H1 (cell line): ENCODE measurements at regions not wholly inside any gene's neighbourhood (a gene's known extent, or its start where the extent isn't known, plus 50 kb on each side); places are given as distances from the start of the nearest gene placed in this dataset.

Source experiments
- CTCF ChIA-PET: fragments of 300-600 bp; sonication (Branson Sonifier 250); formaldehyde crosslinking; loops from one replicate; lab custom pipeline; 2021; ENCODE audit not compliant: partially characterized antibody; lab: Charles Lee
- POLR2A ChIA-PET: fragments of 300-600 bp; sonication (Branson Sonifier 250); formaldehyde crosslinking; loops from one replicate; lab custom pipeline; 2021; ENCODE audit warnings: inconsistent platforms; ENCODE audit not compliant: partially characterized antibody; lab: Charles Lee
- DNase-seq, 2 experiments: peaks; one replicate each; pipeline versions ENCODE4 v3.0.0 to v3.0.0-alpha.2; 2010 to 2022; ENCODE audit warnings: low spot score in 2 of 2, low read depth in 1 of 2, mixed read lengths in 1 of 2
- FAIRE-seq: peaks from 2 replicates; lab custom pipeline; 2011; peaks lifted over from hg19 to GRCh38; lab: Jason Lieb, UNC
- H2AFZ ChIP-seq: 2 replicates; pipeline ENCODE4 v1.8.1; 2012; ENCODE audit warnings: low read length, inconsistent platforms
- H2AK5ac ChIP-seq: 2 replicates; pipeline ENCODE4 v1.6.1; 2013; ENCODE audit warnings: low read depth, low read length
- H2BK120ac ChIP-seq: replicated peaks from 2 replicates; pipeline ENCODE3; 2013; ENCODE audit warnings: low read depth, low read length, inconsistent platforms
- H2BK12ac ChIP-seq: 2 replicates; pipeline ENCODE4 v1.6.1; 2013; ENCODE audit warnings: low read depth, low read length
- H2BK15ac ChIP-seq: 2 replicates; pipeline ENCODE4 v1.6.1; 2013; ENCODE audit warnings: low read length
- H2BK20ac ChIP-seq: 2 replicates; pipeline ENCODE4 v1.6.1; 2013; ENCODE audit warnings: low read length
- H2BK5ac ChIP-seq: 2 replicates; pipeline ENCODE4 v1.6.1; 2013; ENCODE audit warnings: low read depth, low read length
- H3K14ac ChIP-seq: 2 replicates; pipeline ENCODE4 v1.6.1; 2013; ENCODE audit warnings: inconsistent platforms; ENCODE audit not compliant: insufficient read length
- H3K18ac ChIP-seq: 2 replicates; pipeline ENCODE4 v1.6.1; 2013; ENCODE audit warnings: low read length; ENCODE audit errors: extremely low read depth
- H3K23ac ChIP-seq: 2 replicates; pipeline ENCODE4 v1.6.1; 2013; ENCODE audit warnings: inconsistent platforms; ENCODE audit not compliant: insufficient read length
- H3K23me2 ChIP-seq: 2 replicates; pipeline ENCODE4 v1.6.1; 2013; ENCODE audit warnings: low read depth, low read length
- H3K27ac ChIP-seq: 2 replicates; pipeline ENCODE4 v1.6.1; 2011; ENCODE audit warnings: low read depth, low read length, inconsistent platforms
- H3K27me3 ChIP-seq, 4 experiments: replicated peaks in 1 of 4; 1 replicate in 1 of 4; 2 replicates in 3 of 4; pipeline versions ENCODE4 v1.6.1 to v1.8.1; 2011 to 2013; ENCODE audit warnings: low read length in 3 of 4, mild to moderate bottlenecking in 3 of 4, inconsistent platforms in 2 of 4, mixed read lengths in 2 of 4, moderate library complexity in 1 of 4; ENCODE audit not compliant: control insufficient read depth in 3 of 4, insufficient read depth in 3 of 4; ENCODE audit errors: extremely low read depth in 1 of 4
- H3K36me3 ChIP-seq, 4 experiments: 2 replicates each; pipeline versions ENCODE4 v1.6.1 to v1.8.1; 2011 to 2013; ENCODE audit warnings: mild to moderate bottlenecking in 4 of 4, low read length in 3 of 4, moderate library complexity in 2 of 4, control low read depth in 1 of 4, inconsistent platforms in 1 of 4; ENCODE audit not compliant: insufficient read depth in 4 of 4, control insufficient read depth in 2 of 4
- H3K4ac ChIP-seq: replicated peaks from 2 replicates; pipeline ENCODE3; 2013; ENCODE audit warnings: low read length, low read depth, mixed read lengths, inconsistent platforms; ENCODE audit not compliant: insufficient read length
- H3K4me1 ChIP-seq, 4 experiments: replicated peaks in 1 of 4; 1 replicate in 1 of 4; 2 replicates in 3 of 4; pipeline versions ENCODE4 v1.6.1 to v1.8.1; 2011 to 2013; ENCODE audit warnings: low read length in 3 of 4, inconsistent platforms in 2 of 4, mixed read lengths in 1 of 4; ENCODE audit not compliant: insufficient read depth in 4 of 4, control insufficient read depth in 3 of 4
- H3K4me2 ChIP-seq, 2 experiments: 2 replicates each; pipeline versions ENCODE4 v1.6.1 to v1.8.1; 2011 to 2013; ENCODE audit warnings: low read depth in 2 of 2, low read length in 2 of 2, control low read depth in 1 of 2, inconsistent platforms in 1 of 2, mild to moderate bottlenecking in 1 of 2; ENCODE audit not compliant: insufficient read depth in 1 of 2
- H3K4me3 ChIP-seq, 4 experiments: fragments of 200-600, 300-600 bp in 1 of 4; sonication (generic), shearing (Covaris generic), sonication (Bioruptor Twin) in 1 of 4; 2 replicates each; pipeline versions ENCODE4 v1.5.1 to v1.8.1; 2011 to 2016; ENCODE audit warnings: low read length in 4 of 4, low read depth in 3 of 4, control low read depth in 2 of 4, inconsistent platforms in 2 of 4, mild to moderate bottlenecking in 2 of 4, mixed read lengths in 1 of 4, moderate library complexity in 1 of 4; ENCODE audit not compliant: insufficient read depth in 2 of 4; ENCODE audit errors: extremely low read depth in 1 of 4
- H3K56ac ChIP-seq: replicated peaks from 2 replicates; pipeline ENCODE3; 2013; ENCODE audit warnings: low read depth, mild to moderate bottlenecking, mixed read lengths, low read length, inconsistent platforms; ENCODE audit not compliant: insufficient read length
- H3K79me1 ChIP-seq: 2 replicates; pipeline ENCODE4 v1.6.1; 2013; ENCODE audit warnings: low read depth, low read length, control low read depth
- H3K79me2 ChIP-seq, 2 experiments: 2 replicates each; pipeline versions ENCODE4 v1.6.1 to v1.8.1; 2012 to 2013; ENCODE audit warnings: low read length in 2 of 2, mild to moderate bottlenecking in 2 of 2, inconsistent platforms in 1 of 2; ENCODE audit not compliant: insufficient read depth in 2 of 2, control insufficient read depth in 1 of 2
- H3K9ac ChIP-seq, 4 experiments: replicated peaks in 1 of 4; 1 replicate in 1 of 4; 2 replicates in 3 of 4; pipeline versions ENCODE4 v1.6.1 to v1.8.1; 2011 to 2013; ENCODE audit warnings: low read depth in 3 of 4, low read length in 3 of 4, control low read depth in 2 of 4, mild to moderate bottlenecking in 2 of 4, moderate library complexity in 2 of 4, inconsistent platforms in 1 of 4; ENCODE audit errors: extremely low read depth in 1 of 4
- H3K9me3 ChIP-seq, 2 experiments: 2 replicates each; pipeline versions ENCODE4 v1.6.1 to v1.8.1; 2012 to 2013; ENCODE audit warnings: mild to moderate bottlenecking in 2 of 2, moderate library complexity in 2 of 2, control low read depth in 1 of 2, inconsistent platforms in 1 of 2, low read depth in 1 of 2, low read length in 1 of 2, mixed read lengths in 1 of 2; ENCODE audit not compliant: insufficient read depth in 2 of 2
- H4K20me1 ChIP-seq, 2 experiments: replicated peaks in 1 of 2; 2 replicates each; pipeline versions ENCODE3 to v1.8.1; 2011 to 2013; ENCODE audit warnings: inconsistent platforms in 2 of 2, low read length in 2 of 2, mild to moderate bottlenecking in 1 of 2; ENCODE audit not compliant: insufficient read depth in 2 of 2, control insufficient read depth in 1 of 2
- H4K5ac ChIP-seq: 2 replicates; pipeline ENCODE4 v1.6.1; 2013; ENCODE audit warnings: low read length, low read depth, mixed read lengths, inconsistent platforms; ENCODE audit not compliant: insufficient read length
- H4K8ac ChIP-seq: 2 replicates; pipeline ENCODE4 v1.8.0; 2013; ENCODE audit warnings: mild to moderate bottlenecking, moderate library complexity, low read length, inconsistent platforms; ENCODE audit not compliant: insufficient read depth; ENCODE audit errors: extremely low read depth
- H4K91ac ChIP-seq: replicated peaks from 2 replicates; pipeline ENCODE3; 2013; ENCODE audit warnings: low read length, mixed read lengths, inconsistent platforms; ENCODE audit not compliant: insufficient read length
- CHD1 ChIP-seq: IDR thresholded peaks from 2 replicates; pipeline ENCODE4 v1.6.1; 2012; ENCODE audit warnings: low read depth, low read length, improper control_type of control experiment
- CTCF ChIP-seq, 3 experiments: IDR thresholded peaks; 1 replicate in 2 of 3; 2 replicates in 1 of 3; pipeline versions ENCODE4 v1.5.1 to v1.6.1; 2011; ENCODE audit warnings: low read length in 3 of 3, mild to moderate bottlenecking in 3 of 3, inconsistent platforms in 2 of 3, low read depth in 1 of 3, moderate library complexity in 1 of 3; ENCODE audit not compliant: insufficient read depth in 1 of 3; ENCODE audit errors: control extremely low read depth in 1 of 3
- EZH2 ChIP-seq: fragments of 200-600 bp; sonication (generic); IDR thresholded peaks from 2 replicates; pipeline ENCODE4 v1.7.1; 2012; ENCODE audit warnings: low read depth, mild to moderate bottlenecking, moderate library complexity, low read length, inconsistent platforms; ENCODE audit not compliant: severe bottlenecking
- MAX ChIP-seq: IDR thresholded peaks from 2 replicates; pipeline ENCODE4 v1.6.1; 2012; ENCODE audit warnings: inconsistent platforms
- RFX5 ChIP-seq: IDR thresholded peaks from 2 replicates; pipeline ENCODE4 v1.6.1; 2011; ENCODE audit warnings: low read depth, low read length, improper control_type of control experiment, borderline replicate concordance
- SUZ12 ChIP-seq: fragments of 200-600 bp; sonication (generic); IDR thresholded peaks from 2 replicates; pipeline ENCODE4 v1.6.1; 2012; ENCODE audit warnings: mild to moderate bottlenecking, inconsistent platforms, low read length, moderate library complexity, mixed read lengths
- TAF1 ChIP-seq: IDR thresholded peaks from 2 replicates; pipeline ENCODE4 v1.6.1; 2011; ENCODE audit warnings: mild to moderate bottlenecking, low read depth, low read length
- TBP ChIP-seq: IDR thresholded peaks from 2 replicates; pipeline ENCODE4 v1.6.1; 2011; ENCODE audit warnings: low read depth, low read length, improper control_type of control experiment
- USF2 ChIP-seq: IDR thresholded peaks from 2 replicates; pipeline ENCODE4 v1.6.1; 2011; ENCODE audit warnings: low read length, improper control_type of control experiment
- ZNF274 ChIP-seq: IDR thresholded peaks from 2 replicates; pipeline ENCODE4 v1.7.0; 2012; ENCODE audit warnings: low read length, borderline replicate concordance; ENCODE audit errors: extremely low read depth
- WGBS, 2 experiments: shearing (Covaris generic) in 1 of 2; methylation state at CpG; one replicate each; pipeline versions ENCODE4 v1.1.6 to v1.1.7; 2013 to 2015; ENCODE audit warnings: low lambda C conversion rate in 2 of 2, mixed read lengths in 2 of 2, inconsistent platforms in 1 of 2, low coverage in 1 of 2, missing lambda C conversion rate in 1 of 2; ENCODE audit not compliant: insufficient replicate concordance in 2 of 2, insufficient coverage in 1 of 2, insufficient read length in 1 of 2; ENCODE audit errors: extremely low coverage in 1 of 2, missing lambda C conversion rate in 1 of 2; 5-methylcytosine and 5-hydroxymethylcytosine counted together

GRCh38 chr17:5693821-5694220, 109.5 kb upstream of the NLRP1 start:
- ChIA-PET POLR2A (interaction anchor here (1.3 to 1.8 kb wide), 2 partner anchors 9 to 13 kb away, joined by 5 to 6 read pairs; no protein-coding TSS in a partner anchor), CTCF (interaction anchor here (0.8 to 4.9 kb wide), 6 partner anchors 13 to 108 kb away, joined by 3 to 42 read pairs (median 4); no protein-coding TSS in a partner anchor)
- WGBS, 2 experiments = 93% methylated on average over 9 of the region's 9 CpGs; no CpG with 5 or more reads in 1 of the 2 experiments
- Histone ChIP-seq H3K27me3 (no peaks in the 10 kb centered on the region), H2AFZ (peak overlapping the region; percentile 60; the same call in 1 of the 2 replicates), H2AK5ac (no peak overlapping the region), H3K9ac (no peak overlapping the region), H3K36me3 (no peaks in the 10 kb centered on the region), H3K18ac (peak overlapping the region; percentile 28; the same call in 1 of the 2 replicates), H3K23ac (no peak overlapping the region), H3K56ac (no peak overlapping the region), H2BK15ac (no peak overlapping the region), H2BK12ac (peak overlapping the region; percentile 55; the same call in 1 of the 2 replicates), H3K9me3 (no peaks in the 10 kb centered on the region), H3K4me3 (no peak overlapping the region), H3K23me2 (no peaks in the 10 kb centered on the region), H3K27ac (no peak overlapping the region), H4K5ac (no peak overlapping the region), H3K79me2 (no peaks in the 10 kb centered on the region), H2BK20ac (no peak overlapping the region), H4K20me1 (no peaks in the 10 kb centered on the region), H4K91ac (peak overlapping the region; percentile 59), H3K79me1 (no peaks in the 10 kb centered on the region), H3K4me1 (peaks cover 4 to 6% (median 4%) of the 10 kb centered on the region in 4 experiments), H3K14ac (no peak overlapping the region), H4K8ac (no peak overlapping the region), H2BK5ac (no peak overlapping the region), H3K4ac (no peak overlapping the region), H2BK120ac (no peak overlapping the region), H3K4me2 (no peak overlapping the region)
- FAIRE-seq (no peak), DNase-seq (no peak)
- TF ChIP-seq USF2 = no peak
- no peak for TF ChIP-seq CTCF (IDR thresholded peaks at IDR 0.05; ENCODE audit: control extremely low read depth in 1 of 3, insufficient read depth in 1 of 3, low read depth in 1 of 3, low read length in 3 of 3)
- TF ChIP-seq ZNF274 = no peak
- TF ChIP-seq SUZ12 = no peak
- TF ChIP-seq EZH2 = no peak
- TF ChIP-seq CHD1 = no peak
- no peak for TF ChIP-seq TBP
- no peak for TF ChIP-seq MAX
- no peak for TF ChIP-seq RFX5
- TF ChIP-seq TAF1 = no peak
